B cell (primary cell): ENCODE measurements at regions not wholly inside any gene's neighbourhood (a gene's known extent, or its start where the extent isn't known, plus 50 kb on each side); places are given as distances from the start of the nearest gene placed in this dataset.

Source experiments
- EZH2 ChIP-seq: IDR thresholded peaks from 2 replicates; pipeline ENCODE4 v1.6.1; 2012; ENCODE audit warnings: borderline replicate concordance, low read depth, mild to moderate bottlenecking, moderate library complexity, low read length; ENCODE audit not compliant: insufficient read depth, poor library complexity, severe bottlenecking
- TF ChIP-seq, protein P1 (sequence below): fragments of 200-600 bp; IDR thresholded peaks from one replicate; pipeline ENCODE4 v1.8.0; 2022; ENCODE audit warnings: antibody characterized with exemption, mild to moderate bottlenecking

DNA sequence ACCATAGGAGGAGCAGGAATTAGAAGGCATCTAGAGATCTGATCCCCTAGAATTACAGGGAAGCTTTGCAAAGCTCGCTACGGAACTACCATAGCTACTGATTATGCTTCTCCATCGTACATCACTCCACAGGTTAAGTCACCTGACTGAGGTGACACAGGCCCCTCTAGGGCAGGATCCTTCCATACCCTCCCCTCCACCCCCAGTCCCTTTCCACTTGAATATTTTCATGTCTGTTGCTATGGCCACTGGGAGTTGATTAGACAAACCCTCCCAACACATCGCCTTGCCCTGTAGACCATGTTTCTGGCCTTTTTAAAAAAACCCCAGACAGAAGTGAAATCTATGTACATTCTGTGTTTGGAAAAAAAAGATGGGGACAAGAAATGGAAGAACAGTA is 287.1 kb downstream of the SOX9 start:
- no peak for TF ChIP-seq EZH2
- TF ChIP-seq, protein P1, sequence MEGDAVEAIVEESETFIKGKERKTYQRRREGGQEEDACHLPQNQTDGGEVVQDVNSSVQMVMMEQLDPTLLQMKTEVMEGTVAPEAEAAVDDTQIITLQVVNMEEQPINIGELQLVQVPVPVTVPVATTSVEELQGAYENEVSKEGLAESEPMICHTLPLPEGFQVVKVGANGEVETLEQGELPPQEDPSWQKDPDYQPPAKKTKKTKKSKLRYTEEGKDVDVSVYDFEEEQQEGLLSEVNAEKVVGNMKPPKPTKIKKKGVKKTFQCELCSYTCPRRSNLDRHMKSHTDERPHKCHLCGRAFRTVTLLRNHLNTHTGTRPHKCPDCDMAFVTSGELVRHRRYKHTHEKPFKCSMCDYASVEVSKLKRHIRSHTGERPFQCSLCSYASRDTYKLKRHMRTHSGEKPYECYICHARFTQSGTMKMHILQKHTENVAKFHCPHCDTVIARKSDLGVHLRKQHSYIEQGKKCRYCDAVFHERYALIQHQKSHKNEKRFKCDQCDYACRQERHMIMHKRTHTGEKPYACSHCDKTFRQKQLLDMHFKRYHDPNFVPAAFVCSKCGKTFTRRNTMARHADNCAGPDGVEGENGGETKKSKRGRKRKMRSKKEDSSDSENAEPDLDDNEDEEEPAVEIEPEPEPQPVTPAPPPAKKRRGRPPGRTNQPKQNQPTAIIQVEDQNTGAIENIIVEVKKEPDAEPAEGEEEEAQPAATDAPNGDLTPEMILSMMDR = no peak
